GM13976 (cell line): ENCODE measurements at regions not wholly inside any gene's neighbourhood (a gene's known extent, or its start where the extent isn't known, plus 50 kb on each side); places are given as distances from the start of the nearest gene placed in this dataset.

Experiments used
- DNase-seq: peaks from one replicate; pipeline ENCODE4 v3.0.0; 2012; ENCODE audit warnings: low spot score
- CTCF ChIP-seq: IDR thresholded peaks from 2 replicates; pipeline ENCODE4 v1.5.1; 2012; ENCODE audit warnings: borderline replicate concordance, mild to moderate bottlenecking; ENCODE audit not compliant: insufficient read depth; ENCODE audit errors: extremely low read depth, missing control alignments, control extremely low read depth
- in situ Hi-C: fragments of 300-500 bp; cut with MboI; formaldehyde crosslinking; loops from one replicate; pipeline ENCODE4 v1.12.0; 2022; ENCODE audit warnings: low sequenced_read_pairs, mixed read lengths, inconsistent platforms; ENCODE audit not compliant: unreplicated experiment

DNA sequence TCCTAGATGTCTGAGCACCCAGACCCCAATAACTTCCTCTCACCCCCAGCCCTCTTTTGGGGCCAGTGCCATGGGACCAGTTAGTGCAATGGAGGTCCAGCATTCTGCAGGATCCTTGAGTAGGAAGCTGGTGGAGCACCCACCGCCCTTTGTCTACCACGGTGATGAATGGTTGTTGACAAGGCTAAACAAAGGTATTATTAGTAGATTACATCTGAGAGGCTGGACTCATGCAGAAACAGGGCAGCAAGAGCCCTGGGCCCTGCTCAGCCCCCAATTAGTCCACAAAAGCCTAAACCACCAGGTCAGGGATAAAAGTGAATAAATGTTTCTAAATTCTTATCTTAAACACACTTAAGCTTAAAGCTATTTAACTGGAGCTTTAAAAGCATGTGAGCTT lies 196.5 kb upstream of the TSHZ3 start:
- DNase-seq, result no peak
- no peak for TF ChIP-seq CTCF
- in situ Hi-C loops, result no loop called here

- DNase-seq, result no peak
- in situ Hi-C loops, result no loop called here
- no peak for TF ChIP-seq CTCF
These were observed 197.1 kb upstream of the TSHZ3 start for GRCh38 chr19:31546205-31546960.

GRCh38 chr19:31548941-31549340 lies 199.7 kb upstream of the TSHZ3 start:
- DNase-seq, result no peak
- TF ChIP-seq CTCF, result no peak
- in situ Hi-C loops, result no loop called here

DNA sequence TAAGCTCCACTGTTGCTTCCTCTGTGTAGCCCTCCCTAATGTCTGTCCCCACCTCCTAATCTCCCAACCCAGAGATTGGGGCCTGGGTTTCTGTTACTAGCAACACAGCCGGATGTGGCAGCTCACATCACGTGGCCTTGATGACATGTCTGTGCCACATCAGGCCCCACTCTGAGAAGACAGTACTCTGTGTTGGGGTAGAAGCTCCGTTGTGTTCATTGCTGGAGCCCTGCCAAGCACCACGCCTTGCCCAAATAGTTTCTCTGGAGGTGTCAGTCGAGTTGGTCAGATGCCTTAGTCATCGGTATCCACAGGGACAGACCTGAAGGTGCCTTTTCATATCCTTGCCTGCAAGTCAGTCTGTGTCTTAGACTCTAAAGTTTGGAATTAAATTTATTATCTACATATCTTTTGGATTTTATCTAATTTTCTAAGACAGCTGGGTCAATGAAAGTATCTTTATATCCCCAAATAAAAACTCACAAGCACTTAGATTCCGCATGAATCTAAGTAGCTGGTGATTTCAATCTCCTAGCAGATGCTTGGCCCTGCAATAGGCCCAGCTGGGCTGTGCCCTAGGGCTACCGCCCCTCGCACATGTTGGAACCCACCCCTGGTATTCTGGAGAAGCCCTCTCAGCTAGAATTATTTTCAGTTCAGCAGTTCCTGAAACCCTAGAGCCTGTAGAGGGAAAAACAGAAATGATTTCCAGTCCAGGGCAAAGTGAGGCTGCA lies 204.0 kb upstream of the TSHZ3 start:
- TF ChIP-seq CTCF, result no peak
- no peak for DNase-seq
- in situ Hi-C loops, result no loop called here

- DNase-seq, result no peak
- in situ Hi-C loops, result no loop called here
- no peak for TF ChIP-seq CTCF
These were observed 204.6 kb upstream of the TSHZ3 start for GRCh38 chr19:31553846-31554215.

- in situ Hi-C loops, result no loop called here
- TF ChIP-seq CTCF, result no peak
- no peak for DNase-seq
These were observed 205.1 kb upstream of the TSHZ3 start for GRCh38 chr19:31554360-31554759.
